ENCODE measurements at regions not wholly inside any gene's neighbourhood (a gene's known extent, or its start where the extent isn't known, plus 50 kb on each side); places are given as distances from the start of the nearest gene placed in this dataset.

- Mint-ChIP-seq H3K27ac (no peak overlapping the region), H3K4me3 (no peak overlapping the region), H3K36me3 (no peaks in the 10 kb centered on the region), H3K9me3 (peaks cover 1 to 8% (median 3%) of the 10 kb centered on the region in 7 donors), H3K27me3 (ENCODE audit: low read depth in 3 of 3) (peaks cover 3 to 5% (median 4%) of the 10 kb centered on the region in 3 donors), H3K4me1 (no peaks in the 10 kb centered on the region)
- H3K4me2 ChIP-seq (replicated peaks; ENCODE audit: extremely low read depth, low read length, poor library complexity, severe bottlenecking): no peak overlapping the region
- no peaks in the 10 kb centered on the region for H3K4me1 ChIP-seq (ENCODE audit: control insufficient read depth in 1 of 2, insufficient read depth in 2 of 2, low read length in 2 of 2)
- H3K4me3 ChIP-seq (replicated peaks in 1 of 3; ENCODE audit: low read depth in 2 of 3, low read length in 3 of 3): no peak overlapping the region
- no peaks in the 10 kb centered on the region for H3K36me3 ChIP-seq (replicated peaks in 1 of 2; ENCODE audit: control insufficient read depth in 1 of 2, insufficient read depth in 2 of 2, low read length in 2 of 2)
- no peaks in the 10 kb centered on the region for H3K9me3 ChIP-seq (replicated peaks in 1 of 2; ENCODE audit: control insufficient read depth in 1 of 2, insufficient read depth in 1 of 2, low read length in 2 of 2)
- no peak overlapping the region for H3K9ac ChIP-seq (ENCODE audit: insufficient read depth, low read length, poor library complexity, severe bottlenecking)
- H3K27me3 ChIP-seq (ENCODE audit: control insufficient read depth in 2 of 2, insufficient read depth in 2 of 2, low read length in 2 of 2): no peaks in the 10 kb centered on the region
- intact Hi-C loops (cut with micrococcal nuclease): no loop called here
- no peak overlapping the region for H3K27ac ChIP-seq (ENCODE audit: low read depth in 1 of 2, low read length in 2 of 2)
- no peak overlapping the region for H2AFZ ChIP-seq (ENCODE audit: insufficient read depth, low read depth, low read length, poor library complexity, severe bottlenecking)
- TF ChIP-seq CTCF (IDR thresholded peaks at IDR 0.05): no peak
- no peak for DNase-seq
- no peaks in the 10 kb centered on the region for H4K20me1 ChIP-seq (ENCODE audit: insufficient read depth, low read length)
- no peaks in the 10 kb centered on the region for H3K79me2 ChIP-seq (ENCODE audit: insufficient read depth, low read length)
- 37% methylated on average over 5 of the region's 8 CpGs for WGBS (ENCODE audit: insufficient coverage)
Observed at GRCh38 chr7:152989889-152990380, 230.4 kb downstream of the ACTR3B start.

GRCh38 chr7:152998420-152998819, 238.9 kb downstream of the ACTR3B start:
- Mint-ChIP-seq H3K27ac (no peak overlapping the region), H3K4me1 (no peaks in the 10 kb centered on the region), H3K36me3 (no peaks in the 10 kb centered on the region), H3K27me3 (ENCODE audit: low read depth in 3 of 3) (peaks cover 0 to 4% (median 1%) of the 10 kb centered on the region in 3 donors), H3K4me3 (no peak overlapping the region), H3K9me3 (peaks cover 9 to 21% (median 13%) of the 10 kb centered on the region in 7 donors)
- H3K4me2 ChIP-seq (replicated peaks; ENCODE audit: extremely low read depth, low read length, poor library complexity, severe bottlenecking): no peak overlapping the region
- H3K4me3 ChIP-seq (replicated peaks in 1 of 3; ENCODE audit: low read depth in 2 of 3, low read length in 3 of 3): no peak overlapping the region
- H3K27me3 ChIP-seq (ENCODE audit: control insufficient read depth in 2 of 2, insufficient read depth in 2 of 2, low read length in 2 of 2): no peaks in the 10 kb centered on the region
- TF ChIP-seq CTCF (IDR thresholded peaks at IDR 0.05): no peak
- no peaks in the 10 kb centered on the region for H3K4me1 ChIP-seq (ENCODE audit: control insufficient read depth in 1 of 2, insufficient read depth in 2 of 2, low read length in 2 of 2)
- H3K9me3 ChIP-seq (replicated peaks in 1 of 2; ENCODE audit: control insufficient read depth in 1 of 2, insufficient read depth in 1 of 2, low read length in 2 of 2): peaks cover 0 to 21% of the 10 kb centered on the region in 2 donors
- H3K79me2 ChIP-seq (ENCODE audit: insufficient read depth, low read length): no peaks in the 10 kb centered on the region
- no peaks in the 10 kb centered on the region for H3K36me3 ChIP-seq (replicated peaks in 1 of 2; ENCODE audit: control insufficient read depth in 1 of 2, insufficient read depth in 2 of 2, low read length in 2 of 2)
- DNase-seq: no peak
- no peaks in the 10 kb centered on the region for H4K20me1 ChIP-seq (ENCODE audit: insufficient read depth, low read length)
- H3K27ac ChIP-seq (ENCODE audit: low read depth in 1 of 2, low read length in 2 of 2): no peak overlapping the region
- no peak overlapping the region for H2AFZ ChIP-seq (ENCODE audit: insufficient read depth, low read depth, low read length, poor library complexity, severe bottlenecking)
- WGBS (ENCODE audit: insufficient coverage): 71% methylated on average over 1 of the region's 4 CpGs
- intact Hi-C loops (cut with micrococcal nuclease): no loop called here
- no peak overlapping the region for H3K9ac ChIP-seq (ENCODE audit: insufficient read depth, low read length, poor library complexity, severe bottlenecking)

All from CD14-positive monocyte (primary cell).